ENCODE measurements at regions not wholly inside any gene's neighbourhood (a gene's known extent, or its start where the extent isn't known, plus 50 kb on each side); places are given as distances from the start of the nearest gene placed in this dataset.

- DNase-seq (ENCODE audit: low spot score) (no peak), FAIRE-seq (no peak)
Measured at GRCh38 chr11:109096266-109096665, 325.7 kb upstream of the C11orf87 start.

GRCh38 chr11:109106151-109106906 lies 315.7 kb upstream of the C11orf87 start:
- FAIRE-seq (no peak), DNase-seq (ENCODE audit: low spot score) (no peak)

- FAIRE-seq, result no peak
Measured at GRCh38 chr11:109109150-109109549, 312.8 kb upstream of the C11orf87 start.

GRCh38 chr11:109109571-109110315 lies 312.2 kb upstream of the C11orf87 start:
- FAIRE-seq (no peak), DNase-seq (ENCODE audit: low spot score) (no peak)

More at GRCh38 chr11:109109150-109109549, 312.8 kb upstream of the C11orf87 start:
- no peak for DNase-seq (ENCODE audit: low spot score)

GRCh38 chr11:109112261-109112660 lies 309.7 kb upstream of the C11orf87 start:
- no peak for DNase-seq (ENCODE audit: low spot score)
- FAIRE-seq, result no peak

GRCh38 chr11:109112821-109113280 lies 309.1 kb upstream of the C11orf87 start:
- FAIRE-seq (no peak), DNase-seq (ENCODE audit: low spot score) (no peak)

- DNase-seq (ENCODE audit: low spot score) (no peak), FAIRE-seq (no peak)
Measured at GRCh38 chr11:109120341-109120740, 301.6 kb upstream of the C11orf87 start.

GRCh38 chr11:109121173-109121932 lies 300.6 kb upstream of the C11orf87 start:
- no peak for FAIRE-seq

GRCh38 chr11:109123816-109124787 lies 297.9 kb upstream of the C11orf87 start:
- no peak for FAIRE-seq
- no peak for DNase-seq (ENCODE audit: low spot score)

More at GRCh38 chr11:109121173-109121932, 300.6 kb upstream of the C11orf87 start:
- no peak for DNase-seq (ENCODE audit: low spot score)

- DNase-seq (ENCODE audit: low spot score) (no peak), FAIRE-seq (no peak)
Measured at GRCh38 chr11:109130910-109131309, 291.1 kb upstream of the C11orf87 start.

- FAIRE-seq (no peak), DNase-seq (ENCODE audit: low spot score) (no peak)
Measured at GRCh38 chr11:109132539-109132938, 289.5 kb upstream of the C11orf87 start.

- DNase-seq (ENCODE audit: low spot score), result no peak
- FAIRE-seq, result no peak
Measured at GRCh38 chr11:109133159-109133558, 288.8 kb upstream of the C11orf87 start.

GRCh38 chr11:109135627-109136026 lies 286.4 kb upstream of the C11orf87 start:
- no peak for FAIRE-seq

GRCh38 chr11:109138196-109138595 lies 283.8 kb upstream of the C11orf87 start:
- FAIRE-seq, result no peak

More at GRCh38 chr11:109135627-109136026, 286.4 kb upstream of the C11orf87 start:
- DNase-seq (ENCODE audit: low spot score), result no peak

GRCh38 chr11:109140426-109140825 lies 281.6 kb upstream of the C11orf87 start:
- DNase-seq (ENCODE audit: low spot score) (no peak), FAIRE-seq (no peak)

More at GRCh38 chr11:109138196-109138595, 283.8 kb upstream of the C11orf87 start:
- DNase-seq (ENCODE audit: low spot score), result no peak

- FAIRE-seq (no peak), DNase-seq (ENCODE audit: low spot score) (no peak)
Measured at GRCh38 chr11:109140857-109141515, 281.0 kb upstream of the C11orf87 start.

GRCh38 chr11:109145287-109145686 lies 276.7 kb upstream of the C11orf87 start:
- DNase-seq (ENCODE audit: low spot score), result no peak

GRCh38 chr11:109147726-109148125 lies 274.3 kb upstream of the C11orf87 start:
- no peak for FAIRE-seq
- no peak for DNase-seq (ENCODE audit: low spot score)

More at GRCh38 chr11:109145287-109145686, 276.7 kb upstream of the C11orf87 start:
- no peak for FAIRE-seq

GRCh38 chr11:109148669-109149068 lies 273.3 kb upstream of the C11orf87 start:
- DNase-seq (ENCODE audit: low spot score) (no peak), FAIRE-seq (no peak)

GRCh38 chr11:109150581-109150980 lies 271.4 kb upstream of the C11orf87 start:
- FAIRE-seq (no peak), DNase-seq (ENCODE audit: low spot score) (no peak)
